Cardiac fibroblast (primary cell): ENCODE measurements at regions not wholly inside any gene's neighbourhood (a gene's known extent, or its start where the extent isn't known, plus 50 kb on each side); places are given as distances from the start of the nearest gene placed in this dataset.

ENCODE experiments used
- DNase-seq, 2 donors: peaks; one replicate each; pipeline versions ENCODE4 v3.0.0 to v3.0.0-alpha.2; 2010; ENCODE audit warnings: low read depth in 2 of 2
- H3K4me3 ChIP-seq, 2 donors: replicated peaks in 1 of 2; 1 replicate in 1 of 2; 2 replicates in 1 of 2; pipeline ENCODE4 v1.5.1; 2011; ENCODE audit warnings: low read depth in 2 of 2, low read length in 2 of 2, mild to moderate bottlenecking in 2 of 2, moderate library complexity in 1 of 2
- CTCF ChIP-seq: IDR thresholded peaks from one replicate; pipeline ENCODE4 v1.5.1; 2011; ENCODE audit warnings: low read depth, mild to moderate bottlenecking, low read length, inconsistent platforms

DNA sequence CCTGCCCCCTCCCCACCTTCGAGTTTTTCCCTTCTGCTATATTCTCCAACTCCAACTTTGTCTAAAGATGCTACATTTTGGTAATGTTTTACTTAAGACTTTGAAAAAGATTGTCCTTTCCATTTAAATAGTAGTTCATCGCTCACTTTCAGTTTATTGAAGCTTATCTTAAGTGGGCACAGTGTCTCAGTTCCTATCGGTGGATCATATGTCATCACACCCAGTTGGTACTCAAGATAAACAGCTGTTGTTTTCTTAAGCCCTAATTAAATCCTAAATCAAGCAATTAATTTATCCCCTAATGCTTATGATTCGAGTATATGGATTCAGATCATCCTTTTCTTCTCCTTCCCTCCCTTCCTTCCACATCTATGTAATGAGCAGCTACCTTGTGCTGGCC is 210.7 kb downstream of the TLE3 start:
- no peak for TF ChIP-seq CTCF
- no peak for DNase-seq
- no peak overlapping the region for H3K4me3 ChIP-seq

GRCh38 chr15:69887553-69887952 is 210.2 kb downstream of the TLE3 start:
- no peak for TF ChIP-seq CTCF
- no peak for DNase-seq
- H3K4me3 ChIP-seq: no peak overlapping the region

GRCh38 chr15:69888406-69888805 is 209.3 kb downstream of the TLE3 start:
- DNase-seq: no peak
- no peak for TF ChIP-seq CTCF
- H3K4me3 ChIP-seq: no peak overlapping the region

DNA sequence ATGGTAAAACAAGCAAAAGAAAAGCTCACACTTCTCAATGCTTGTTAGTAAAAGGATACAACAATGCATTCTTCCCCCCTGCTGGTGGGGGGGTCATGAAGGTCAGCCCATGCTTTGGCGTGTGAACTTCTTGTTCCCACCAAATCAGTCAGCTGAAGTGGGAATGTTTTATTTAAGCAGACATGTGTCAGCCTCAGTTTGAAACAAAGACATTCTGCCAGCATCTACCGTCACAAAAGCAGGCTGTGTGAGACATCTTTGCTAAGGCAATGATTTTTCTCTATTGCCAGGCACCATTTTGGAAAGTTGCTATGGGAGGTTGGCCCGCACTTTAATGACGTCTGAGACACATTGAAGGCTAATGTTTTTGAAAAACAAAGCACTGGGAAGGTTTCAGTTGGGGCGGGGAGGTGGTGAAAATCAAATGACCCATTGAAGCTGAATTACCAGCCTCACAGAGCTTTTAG is 206.6 kb downstream of the TLE3 start:
- DNase-seq: no peak
- no peak overlapping the region for H3K4me3 ChIP-seq
- no peak for TF ChIP-seq CTCF

DNA sequence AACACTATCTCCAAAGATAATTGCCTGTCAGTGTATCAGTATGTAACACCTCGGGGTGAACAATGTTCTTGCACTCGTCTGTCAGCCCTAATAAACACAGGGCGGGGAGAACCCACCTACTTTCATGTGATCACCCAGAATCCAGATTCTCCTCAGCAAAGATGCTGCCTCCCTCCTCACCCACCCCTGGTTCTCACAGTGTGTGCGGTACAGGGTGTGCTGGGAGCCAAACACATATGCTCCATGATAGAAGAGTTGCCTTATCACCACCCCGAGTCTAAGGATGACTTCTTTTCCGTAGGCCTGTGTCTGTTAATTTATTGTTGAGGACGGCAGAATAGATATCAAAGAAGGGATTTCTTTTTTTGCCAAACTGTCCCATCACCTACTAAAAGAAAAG is 206.1 kb downstream of the TLE3 start:
- no peak for DNase-seq
- TF ChIP-seq CTCF: no peak
- H3K4me3 ChIP-seq: no peak overlapping the region

- DNase-seq: no peak
- no peak overlapping the region for H3K4me3 ChIP-seq
- no peak for TF ChIP-seq CTCF
Measured at GRCh38 chr15:69892351-69892750, 205.4 kb downstream of the TLE3 start.

DNA sequence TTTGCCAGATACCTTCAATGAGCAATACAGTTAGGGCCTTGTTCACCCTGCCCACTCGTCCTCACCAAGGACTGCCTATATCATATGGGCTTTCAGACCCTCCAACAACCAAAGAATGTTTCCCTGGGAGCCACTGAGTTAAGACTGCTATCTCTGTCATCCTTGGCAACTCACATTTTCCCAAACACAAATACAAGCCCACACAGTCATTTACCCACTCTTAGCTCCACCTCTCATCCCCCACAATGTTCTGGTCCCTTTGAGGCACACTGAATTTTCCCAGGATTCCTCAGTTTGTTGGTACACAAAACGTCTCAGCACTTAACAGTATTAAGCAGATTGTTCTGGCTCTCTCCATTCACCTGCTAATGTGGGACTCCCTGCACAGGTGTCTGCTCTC is 204.6 kb downstream of the TLE3 start:
- TF ChIP-seq CTCF: no peak
- DNase-seq: no peak
- no peak overlapping the region for H3K4me3 ChIP-seq
